Smooth muscle cell (in vitro differentiated cells): ENCODE measurements at regions not wholly inside any gene's neighbourhood (a gene's known extent, or its start where the extent isn't known, plus 50 kb on each side); places are given as distances from the start of the nearest gene placed in this dataset.
"Not testable (repeated sequence)": the region's sequence is repeated elsewhere in the genome, so short reads cannot be mapped to it uniquely, and the experiment has no call there.

Source experiments
- DNase-seq: peaks from one replicate; lab custom pipeline; 2025; ENCODE audit not compliant: unreplicated experiment; lab: John Stamatoyannopoulos, UW
- H2AFZ ChIP-seq: fragments of 200-600 bp; sonication (generic); 2 replicates; pipeline ENCODE4 v1.6.0; 2016; ENCODE audit warnings: antibody characterized with exemption, low read depth, mild to moderate bottlenecking
- H3F3A ChIP-seq: fragments of 200-600 bp; sonication (generic); 2 replicates; pipeline ENCODE4 v1.6.0; 2017; ENCODE audit warnings: antibody characterized with exemption, low read depth
- H3K27ac ChIP-seq: fragments of 200-600 bp; sonication (generic); 2 replicates; pipeline ENCODE4 v1.5.1; 2016; ENCODE audit warnings: low read depth, mild to moderate bottlenecking
- H3K27me3 ChIP-seq: fragments of 200-600 bp; sonication (generic); 2 replicates; pipeline ENCODE4 v1.6.1; 2016; ENCODE audit warnings: low read depth, mild to moderate bottlenecking
- H3K36me3 ChIP-seq: fragments of 200-600 bp; sonication (generic); 2 replicates; pipeline ENCODE4 v1.5.1; 2016; ENCODE audit warnings: low read depth
- H3K4me1 ChIP-seq: fragments of 200-600 bp; sonication (generic); 2 replicates; pipeline ENCODE4 v1.5.1; 2016; ENCODE audit warnings: low read depth
- H3K4me2 ChIP-seq: fragments of 200-600 bp; sonication (generic); 2 replicates; pipeline ENCODE4 v1.6.0; 2016; ENCODE audit warnings: mild to moderate bottlenecking
- H3K4me3 ChIP-seq: fragments of 200-600 bp; sonication (generic); 2 replicates; pipeline ENCODE4 v1.5.1; 2016; ENCODE audit warnings: mild to moderate bottlenecking
- H3K79me2 ChIP-seq: fragments of 200-600 bp; sonication (generic); 2 replicates; pipeline ENCODE4 v1.6.0; 2016; ENCODE audit warnings: low read depth, mild to moderate bottlenecking
- H3K9ac ChIP-seq: fragments of 200-600 bp; sonication (generic); 2 replicates; pipeline ENCODE4 v1.6.0; 2016; ENCODE audit warnings: low read depth
- H3K9me3 ChIP-seq: fragments of 200-600 bp; sonication (generic); replicated peaks from 2 replicates; pipeline ENCODE4 v1.5.1; 2016; ENCODE audit warnings: low read depth
- H4K20me1 ChIP-seq: fragments of 200-600 bp; sonication (generic); 2 replicates; pipeline ENCODE4 v1.6.0; 2016; ENCODE audit warnings: low read depth
- WGBS: methylation state at CpG from one replicate; pipeline ENCODE4 v1.1.7; 2016; ENCODE audit warnings: low lambda C conversion rate; 5-methylcytosine and 5-hydroxymethylcytosine counted together
- TF ChIP-seq, protein P1 (sequence below): fragments of 200-600 bp; sonication (generic); IDR thresholded peaks from 2 replicates; pipeline ENCODE4 v1.5.1; 2017; ENCODE audit warnings: borderline replicate concordance, mild to moderate bottlenecking, antibody characterized with exemption; ENCODE audit not compliant: insufficient read depth, poor library complexity, severe bottlenecking

DNA sequence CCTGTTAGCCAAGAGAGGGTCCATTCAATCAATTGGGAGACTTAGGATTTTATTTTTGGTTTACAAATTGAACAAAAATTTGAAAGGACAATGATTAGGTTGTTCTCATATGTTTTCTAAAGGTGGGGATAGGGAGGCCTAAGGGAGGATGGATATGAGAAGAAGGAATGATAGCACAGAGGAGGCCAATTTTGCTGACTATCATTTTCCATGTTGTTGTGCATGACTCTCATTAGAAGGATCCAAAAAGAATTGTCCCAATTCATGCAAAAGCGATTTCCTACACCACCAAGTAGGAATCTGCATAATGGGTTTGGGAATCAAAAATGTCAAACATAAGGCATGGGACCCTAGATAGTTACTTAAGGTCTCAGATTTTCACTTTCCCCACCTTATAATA is 524.8 kb downstream of the KIF2B start:
- Histone ChIP-seq H3K9me3 (no peaks in the 10 kb centered on the region), H3K4me2 (no peak overlapping the region), H3K36me3 (no peaks in the 10 kb centered on the region), H3F3A (no peaks in the 10 kb centered on the region), H3K27ac (no peak overlapping the region), H3K4me1 (no peaks in the 10 kb centered on the region), H2AFZ (no peak overlapping the region), H3K27me3 (no peaks in the 10 kb centered on the region), H4K20me1 (no peaks in the 10 kb centered on the region), H3K79me2 (no peaks in the 10 kb centered on the region), H3K9ac (no peak overlapping the region), H3K4me3 (no peak overlapping the region)
- DNase-seq = no peak
- 95% methylated on average over 1 of the region's 1 CpG for WGBS
- TF ChIP-seq, protein P1, sequence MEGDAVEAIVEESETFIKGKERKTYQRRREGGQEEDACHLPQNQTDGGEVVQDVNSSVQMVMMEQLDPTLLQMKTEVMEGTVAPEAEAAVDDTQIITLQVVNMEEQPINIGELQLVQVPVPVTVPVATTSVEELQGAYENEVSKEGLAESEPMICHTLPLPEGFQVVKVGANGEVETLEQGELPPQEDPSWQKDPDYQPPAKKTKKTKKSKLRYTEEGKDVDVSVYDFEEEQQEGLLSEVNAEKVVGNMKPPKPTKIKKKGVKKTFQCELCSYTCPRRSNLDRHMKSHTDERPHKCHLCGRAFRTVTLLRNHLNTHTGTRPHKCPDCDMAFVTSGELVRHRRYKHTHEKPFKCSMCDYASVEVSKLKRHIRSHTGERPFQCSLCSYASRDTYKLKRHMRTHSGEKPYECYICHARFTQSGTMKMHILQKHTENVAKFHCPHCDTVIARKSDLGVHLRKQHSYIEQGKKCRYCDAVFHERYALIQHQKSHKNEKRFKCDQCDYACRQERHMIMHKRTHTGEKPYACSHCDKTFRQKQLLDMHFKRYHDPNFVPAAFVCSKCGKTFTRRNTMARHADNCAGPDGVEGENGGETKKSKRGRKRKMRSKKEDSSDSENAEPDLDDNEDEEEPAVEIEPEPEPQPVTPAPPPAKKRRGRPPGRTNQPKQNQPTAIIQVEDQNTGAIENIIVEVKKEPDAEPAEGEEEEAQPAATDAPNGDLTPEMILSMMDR = no peak

- TF ChIP-seq, protein P1 = no peak
- H4K20me1 ChIP-seq = no peaks in the 10 kb centered on the region
- H3K4me3 ChIP-seq = no peak overlapping the region
- DNase-seq = no peak
- no peaks in the 10 kb centered on the region for H3K36me3 ChIP-seq
- no peak overlapping the region for H2AFZ ChIP-seq
- no peaks in the 10 kb centered on the region for H3K9me3 ChIP-seq
- H3K4me2 ChIP-seq = no peak overlapping the region
- no peaks in the 10 kb centered on the region for H3K27me3 ChIP-seq
- no peaks in the 10 kb centered on the region for H3F3A ChIP-seq
- H3K27ac ChIP-seq = no peak overlapping the region
- H3K4me1 ChIP-seq = no peaks in the 10 kb centered on the region
- H3K79me2 ChIP-seq = no peaks in the 10 kb centered on the region
- no peak overlapping the region for H3K9ac ChIP-seq
Measured at GRCh38 chr17:54348234-54348633, 525.5 kb downstream of the KIF2B start.

- no peaks in the 10 kb centered on the region for H3K79me2 ChIP-seq
- H3K9ac ChIP-seq = no peak overlapping the region
- no peak overlapping the region for H3K4me3 ChIP-seq
- TF ChIP-seq, protein P1 = no peak
- H3K27me3 ChIP-seq = no peaks in the 10 kb centered on the region
- H3K27ac ChIP-seq = no peak overlapping the region
- no peaks in the 10 kb centered on the region for H4K20me1 ChIP-seq
- no peaks in the 10 kb centered on the region for H3K4me1 ChIP-seq
- no peak overlapping the region for H3K4me2 ChIP-seq
- DNase-seq = no peak
- no peaks in the 10 kb centered on the region for H3K36me3 ChIP-seq
- H3F3A ChIP-seq = no peaks in the 10 kb centered on the region
- no peak overlapping the region for H2AFZ ChIP-seq
- WGBS = 93% methylated on average over 11 of the region's 11 CpGs
- no peaks in the 10 kb centered on the region for H3K9me3 ChIP-seq
Measured at GRCh38 chr17:54353789-54354525, 531.2 kb downstream of the KIF2B start.

DNA sequence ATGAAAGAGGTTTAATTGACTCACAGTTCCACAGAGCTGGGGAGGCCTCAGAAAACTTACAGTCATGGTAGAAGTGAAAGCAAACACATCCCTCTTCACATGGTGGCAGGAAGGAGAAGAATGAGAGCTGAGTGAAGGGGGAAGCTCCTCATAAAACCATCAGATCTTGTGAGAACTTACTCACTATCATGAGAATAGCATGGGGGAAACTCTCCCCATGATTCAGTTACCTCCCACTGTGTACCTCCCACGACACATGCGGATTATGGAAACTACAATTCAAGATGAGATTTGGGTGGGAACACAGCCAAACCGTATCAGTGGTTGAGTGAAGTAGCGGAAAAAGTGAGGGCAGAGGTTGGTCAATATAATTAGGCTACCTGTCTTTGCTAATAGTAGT is 538.3 kb downstream of the KIF2B start:
- H3K27ac ChIP-seq, H3K4me1 ChIP-seq, H3K27me3 ChIP-seq, H2AFZ ChIP-seq, H4K20me1 ChIP-seq, H3K36me3 ChIP-seq, H3K9me3 ChIP-seq, H3K9ac ChIP-seq, H3K4me3 ChIP-seq, H3F3A ChIP-seq, DNase-seq, H3K79me2 ChIP-seq, H3K4me2 ChIP-seq: not testable (repeated sequence)
- 80% methylated on average over 4 of the region's 4 CpGs for WGBS
